Fibroblast of skin of left quadriceps (primary cell): ENCODE measurements at regions not wholly inside any gene's neighbourhood (a gene's known extent, or its start where the extent isn't known, plus 50 kb on each side); places are given as distances from the start of the nearest gene placed in this dataset.

ENCODE experiments used
- DNase-seq, 2 experiments: peaks; one replicate each; pipeline ENCODE4 v3.0.0-alpha.2; 2013; ENCODE audit warnings: low read depth in 2 of 2

- no peak for DNase-seq
Observed at GRCh38 chr5:68407311-68408239, 192.0 kb downstream of the PIK3R1 start.

- DNase-seq, result no peak
Observed at GRCh38 chr5:68408345-68408871, 192.9 kb downstream of the PIK3R1 start.

DNA sequence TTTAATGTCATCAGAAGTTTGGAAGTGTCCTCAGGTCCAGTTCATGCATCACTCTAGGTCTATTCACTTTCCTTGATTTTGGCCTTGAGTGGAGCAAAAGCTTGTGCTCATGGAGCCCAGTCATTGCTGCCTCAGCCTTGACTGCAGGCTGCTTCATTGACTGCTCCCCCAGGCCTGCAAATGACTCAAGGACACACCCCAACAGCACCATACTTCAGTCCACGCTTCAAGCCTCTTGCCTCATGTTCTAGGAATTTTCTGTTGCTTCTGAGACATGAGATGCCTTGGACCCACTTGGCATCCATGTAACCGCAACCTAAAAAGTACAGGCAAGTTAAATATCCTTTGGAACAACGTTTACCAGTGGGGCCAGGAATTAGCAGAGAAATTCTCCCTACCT is 193.7 kb downstream of the PIK3R1 start:
- DNase-seq, result no peak

DNA sequence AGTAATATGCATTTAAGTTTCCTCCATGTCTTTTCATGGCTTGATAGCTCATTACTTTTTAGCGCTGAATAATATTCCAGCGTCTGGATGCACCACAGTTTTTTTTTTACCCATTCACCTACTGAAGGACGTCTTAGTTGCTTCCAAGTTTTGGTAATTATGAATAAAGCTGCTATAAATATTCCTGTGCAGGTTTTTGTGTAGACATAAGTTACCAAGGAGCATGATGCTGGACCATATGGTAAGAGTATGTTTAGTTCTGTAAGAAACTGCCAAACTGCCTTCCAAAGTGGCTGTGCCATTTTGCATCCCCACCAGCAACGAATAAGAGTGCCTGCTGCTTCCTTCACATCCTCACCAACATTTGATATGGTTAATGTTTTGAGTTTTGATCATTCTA is 195.6 kb downstream of the PIK3R1 start:
- no peak for DNase-seq

GRCh38 chr5:68415177-68416085 is 199.9 kb downstream of the PIK3R1 start:
- DNase-seq, result no peak

DNA sequence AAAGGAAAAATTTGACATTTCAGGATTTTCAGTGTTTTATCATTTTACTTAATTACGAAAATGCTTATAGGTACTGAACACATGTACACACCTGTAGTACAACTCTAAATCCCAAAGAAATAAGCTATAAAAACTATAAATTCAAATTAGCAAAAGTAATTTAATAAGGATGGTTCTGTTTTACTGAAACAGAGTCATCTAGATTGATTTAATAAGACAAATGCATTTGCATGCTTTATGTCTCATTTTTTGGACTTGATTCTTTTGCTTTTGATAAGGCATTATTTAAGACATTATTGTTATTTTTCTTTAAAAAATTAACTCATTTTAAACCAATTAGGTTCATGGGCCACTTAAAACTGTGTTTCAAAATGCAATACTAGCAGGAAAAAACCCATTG is 201.2 kb downstream of the PIK3R1 start:
- no peak for DNase-seq

DNA sequence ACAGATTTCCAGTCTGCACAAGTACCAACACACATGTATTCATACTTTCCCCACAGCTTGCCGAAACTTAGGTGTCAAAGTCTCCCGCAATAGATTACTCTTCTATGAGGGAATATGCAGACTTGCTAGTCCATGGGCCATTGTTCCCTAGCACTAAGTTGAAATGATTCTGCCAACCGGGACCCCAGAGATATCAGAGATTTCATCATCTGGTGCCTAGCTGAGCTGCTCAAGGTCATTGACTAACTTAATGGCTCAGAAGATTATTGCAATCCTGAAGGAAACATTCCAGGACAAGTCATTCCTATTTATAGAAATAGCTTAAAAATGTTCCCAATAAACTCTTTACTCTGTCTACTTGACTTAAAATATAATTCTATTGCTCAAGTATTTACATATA is 202.6 kb downstream of the PIK3R1 start:
- no peak for DNase-seq

- no peak for DNase-seq
Observed at GRCh38 chr5:68418680-68419079, 203.1 kb downstream of the PIK3R1 start.

GRCh38 chr5:68419081-68419636 is 203.6 kb downstream of the PIK3R1 start:
- no peak for DNase-seq

- no peak for DNase-seq
Observed at GRCh38 chr5:68419637-68420452, 204.3 kb downstream of the PIK3R1 start.

DNA sequence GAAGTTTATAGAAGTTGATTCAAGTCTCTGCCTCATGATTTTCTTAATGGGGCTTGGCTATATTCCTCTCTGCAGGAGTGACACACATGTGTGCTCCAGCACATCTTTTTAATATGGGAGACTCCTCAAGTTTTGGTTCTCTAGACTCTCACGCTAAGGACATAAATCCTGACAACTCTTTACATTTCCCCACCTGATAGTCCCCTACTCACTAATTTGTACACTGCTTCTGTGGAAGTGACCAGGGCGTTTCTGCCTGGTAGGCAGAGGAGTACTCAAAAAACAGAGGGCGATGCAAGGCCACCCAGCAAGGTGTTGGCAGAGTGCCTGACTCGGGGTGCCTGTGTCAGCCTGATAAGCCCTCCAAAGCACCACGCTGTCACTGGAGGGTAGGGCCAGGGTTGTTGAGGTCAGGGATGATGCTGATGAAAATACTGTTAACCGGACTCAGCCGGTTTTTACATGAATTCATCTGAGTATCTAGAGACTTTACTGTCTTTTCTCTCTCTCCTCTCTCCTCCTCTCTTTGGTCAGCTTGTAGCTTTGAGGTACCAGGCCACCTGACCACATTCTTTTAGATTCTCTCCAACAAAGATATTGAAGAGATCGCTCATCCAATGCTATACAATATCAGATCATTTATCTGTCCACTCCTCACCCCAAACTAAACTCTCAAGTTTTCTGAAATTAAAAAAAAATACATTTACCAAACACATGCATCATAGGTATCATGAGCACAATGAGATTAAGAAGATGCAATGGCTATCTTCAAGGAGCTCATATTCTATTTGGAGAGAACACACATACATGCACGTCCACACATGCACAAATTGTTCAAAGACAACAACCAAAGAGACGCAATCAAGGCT is 205.2 kb downstream of the PIK3R1 start:
- DNase-seq, result no peak

DNA sequence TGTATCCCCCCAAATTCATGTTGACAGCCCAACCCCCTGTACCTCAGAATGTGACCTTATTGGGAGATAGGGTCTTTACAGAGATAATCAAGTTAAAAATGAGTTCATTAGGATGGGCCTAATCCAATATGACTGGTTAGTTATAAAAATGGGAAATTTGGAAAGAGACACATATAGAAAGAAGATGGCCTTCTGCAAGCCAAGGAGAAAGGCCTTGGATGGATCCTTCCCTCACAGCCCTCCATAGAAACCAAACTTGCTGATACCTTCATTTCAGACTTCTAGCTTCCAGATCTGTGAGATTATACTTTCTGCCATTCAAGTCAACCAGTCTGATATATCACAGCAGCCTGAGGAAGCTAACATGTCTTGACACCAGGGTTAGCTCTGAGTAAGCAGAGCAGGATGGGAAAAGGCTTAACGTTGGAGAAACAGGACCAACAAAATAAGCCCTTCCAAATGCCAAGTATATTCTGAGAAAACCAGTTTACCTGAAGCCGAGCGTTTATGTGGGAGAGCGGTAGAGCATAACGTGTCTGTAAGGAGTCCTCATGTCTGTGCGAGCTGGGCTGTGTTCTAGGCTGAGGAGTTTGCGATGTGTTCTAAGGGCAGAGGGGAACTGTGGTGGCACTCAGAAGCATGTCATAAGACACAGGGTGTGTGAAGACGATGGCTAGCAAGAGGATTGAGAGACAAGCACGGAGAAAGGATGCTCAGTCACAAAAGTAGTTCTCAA is 206.1 kb downstream of the PIK3R1 start:
- no peak for DNase-seq

- DNase-seq, result no peak
Observed at GRCh38 chr5:68423154-68423811, 207.7 kb downstream of the PIK3R1 start.

DNA sequence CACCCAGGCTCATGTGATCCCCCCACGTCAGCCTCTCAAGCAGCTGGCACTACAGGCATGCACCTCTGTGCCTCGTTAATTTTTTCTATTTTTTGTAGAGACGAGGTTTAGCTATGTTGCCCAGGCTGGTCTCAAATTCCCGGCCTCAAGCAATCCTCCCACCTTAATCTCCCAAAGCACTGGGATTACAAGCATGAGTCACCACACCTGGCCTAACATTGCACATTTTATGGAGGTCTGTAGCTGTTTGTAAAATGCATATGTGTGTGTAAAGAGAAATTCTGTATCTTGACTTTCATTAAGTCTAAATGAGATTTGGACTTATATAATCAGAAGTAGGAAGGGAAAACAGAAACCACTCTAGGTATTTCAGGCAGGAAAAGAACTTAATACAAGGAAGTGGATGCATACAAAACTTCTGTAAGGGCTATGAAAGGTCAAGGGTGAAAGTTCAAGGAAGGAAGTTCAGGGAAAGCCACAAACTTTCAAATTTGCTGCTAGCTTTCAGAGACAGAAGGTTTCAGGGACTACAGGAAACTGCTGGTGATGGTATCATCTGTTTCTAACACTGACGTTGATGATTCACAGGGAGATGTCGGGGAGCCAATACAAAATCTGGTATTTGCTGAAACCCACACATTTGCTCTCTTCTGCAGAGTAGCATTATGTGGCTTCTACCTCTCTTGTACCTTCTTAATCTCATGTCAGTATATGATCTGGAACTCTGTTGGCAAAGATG is 209.4 kb downstream of the PIK3R1 start:
- DNase-seq, result no peak

- DNase-seq, result no peak
Observed at GRCh38 chr5:68426586-68426985, 211.0 kb downstream of the PIK3R1 start.

DNA sequence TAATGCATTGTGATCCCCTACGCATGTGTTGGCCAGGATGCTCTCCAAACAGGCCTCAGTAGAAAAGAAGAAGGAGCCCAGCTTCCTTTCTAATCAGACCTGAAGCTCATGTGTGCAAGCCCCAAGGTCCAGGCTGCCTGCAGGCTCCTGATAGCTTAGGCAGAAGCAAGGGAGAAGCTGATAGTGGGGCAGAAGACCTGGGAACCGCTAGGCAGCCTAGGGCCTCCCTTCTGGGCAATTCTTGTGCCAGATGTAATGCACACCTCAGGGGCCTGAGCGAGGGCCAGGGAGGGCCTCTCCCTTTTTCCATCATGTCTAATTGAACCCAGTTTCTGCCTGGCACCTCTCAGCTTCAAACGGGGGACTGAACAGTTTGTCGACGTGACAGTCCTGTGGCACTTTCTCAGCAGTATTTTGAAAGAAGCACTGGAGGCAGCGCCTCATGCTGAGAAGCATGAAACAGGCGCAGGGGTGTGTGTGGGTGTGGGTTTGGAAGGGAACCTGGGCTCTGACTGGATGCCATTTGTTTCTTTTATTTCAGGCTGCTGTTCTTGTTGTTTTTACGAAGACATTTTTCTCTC is 212.8 kb downstream of the PIK3R1 start:
- no peak for DNase-seq

DNA sequence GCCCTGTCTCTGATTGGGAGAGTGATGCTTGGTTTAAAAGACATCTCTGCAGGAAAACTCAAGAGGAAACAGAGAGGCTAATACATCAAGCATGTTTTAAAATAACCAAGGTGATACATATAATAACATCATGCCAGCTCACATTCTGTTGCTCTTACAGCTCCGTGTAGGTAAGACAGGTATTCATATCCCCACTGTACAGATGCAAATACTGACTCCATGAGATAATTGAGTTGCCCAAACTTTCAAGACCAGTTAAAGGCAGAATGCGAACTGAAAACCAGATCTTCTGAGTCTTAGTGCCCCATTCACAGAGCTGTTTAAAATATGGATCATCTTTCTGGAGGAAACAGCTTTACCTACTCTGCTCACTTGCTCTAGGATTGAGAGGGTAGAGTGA is 214.0 kb downstream of the PIK3R1 start:
- DNase-seq, result no peak

DNA sequence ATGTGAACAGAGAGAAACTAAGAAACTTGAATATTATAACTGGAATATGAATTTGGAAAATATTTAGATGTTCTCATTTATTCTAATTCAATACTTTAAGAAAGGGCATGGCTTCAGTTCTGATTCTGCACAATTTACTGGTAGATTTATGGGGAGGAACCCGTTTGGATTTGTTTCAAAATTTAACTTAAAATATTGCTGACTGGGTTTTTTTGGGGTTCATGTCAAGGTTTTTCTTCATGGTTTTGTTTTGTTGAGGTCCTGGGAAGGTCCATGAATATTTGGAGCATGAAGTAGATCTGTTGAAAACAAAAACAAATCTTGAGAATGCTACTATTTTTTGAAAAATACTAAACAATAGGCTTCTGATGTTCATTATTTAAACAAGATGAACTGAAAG is 214.7 kb downstream of the PIK3R1 start:
- no peak for DNase-seq
